GM18870 (cell line): ENCODE measurements at regions not wholly inside any gene's neighbourhood (a gene's known extent, or its start where the extent isn't known, plus 50 kb on each side); places are given as distances from the start of the nearest gene placed in this dataset.
A peak's percentile ranks its signal among the peaks of the same experiment; 100 is the strongest.
"Not testable (repeated sequence)": the region's sequence is repeated elsewhere in the genome, so short reads cannot be mapped to it uniquely, and the experiment has no call there.

ENCODE experiments used
- ATAC-seq: cut with Tn5 transposase; IDR thresholded peaks from one replicate; pipeline ENCODE4 v1.9.1; 2021; ENCODE audit warnings: moderate library complexity; ENCODE audit not compliant: unreplicated experiment

DNA sequence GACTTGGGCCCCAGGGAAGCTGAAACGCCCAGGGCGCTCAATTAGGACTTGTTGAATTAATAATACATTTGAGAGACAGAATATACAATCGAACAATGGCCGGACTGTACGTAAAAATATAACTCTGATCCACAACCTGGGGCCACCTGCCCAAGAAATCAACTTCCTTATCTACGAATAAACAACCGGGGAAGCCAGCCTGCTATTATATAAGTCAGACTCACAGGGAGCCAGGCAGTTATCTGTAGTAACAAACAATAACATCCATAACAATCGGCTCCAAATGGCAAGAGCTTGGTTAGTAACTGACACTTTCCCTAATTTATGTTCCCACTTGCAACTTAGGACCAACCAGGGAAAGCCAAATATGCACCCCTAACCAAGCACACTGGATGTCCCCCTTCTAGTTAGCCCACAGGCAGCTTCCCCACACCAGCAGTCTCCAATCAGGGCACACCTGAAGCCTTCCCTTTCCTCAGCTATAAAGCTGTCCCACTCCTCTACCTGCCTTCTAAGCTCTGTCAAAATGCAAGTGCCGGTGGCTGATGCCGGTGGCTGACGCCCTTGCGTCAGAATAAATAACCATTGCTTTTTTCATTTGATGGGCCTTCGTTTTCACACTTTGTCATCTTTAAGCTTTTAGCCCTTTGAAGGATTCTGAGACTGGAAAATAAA lies 135.2 kb downstream of the FAM72B start:
- not testable (repeated sequence) for ATAC-seq

DNA sequence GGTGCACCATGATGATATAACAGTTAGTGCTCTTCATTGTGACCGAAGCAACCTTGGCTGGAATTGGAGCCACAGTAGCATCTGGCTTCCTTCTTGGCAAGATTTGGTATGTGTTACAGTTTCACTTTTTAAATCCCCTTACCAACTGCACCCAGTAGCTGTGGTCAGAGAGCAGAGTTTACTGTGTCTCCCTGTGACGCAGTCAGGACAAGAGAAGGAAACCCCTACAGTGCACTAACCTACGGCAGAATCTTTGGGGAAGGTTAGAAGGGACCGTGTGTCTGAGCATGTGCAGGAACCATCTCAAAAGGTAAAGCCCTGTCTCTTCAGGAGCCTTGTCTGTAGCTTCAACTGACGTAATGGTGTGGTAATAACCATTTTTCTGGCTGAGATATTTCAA lies 134.0 kb downstream of the FAM72B start:
- not testable (repeated sequence) for ATAC-seq

DNA sequence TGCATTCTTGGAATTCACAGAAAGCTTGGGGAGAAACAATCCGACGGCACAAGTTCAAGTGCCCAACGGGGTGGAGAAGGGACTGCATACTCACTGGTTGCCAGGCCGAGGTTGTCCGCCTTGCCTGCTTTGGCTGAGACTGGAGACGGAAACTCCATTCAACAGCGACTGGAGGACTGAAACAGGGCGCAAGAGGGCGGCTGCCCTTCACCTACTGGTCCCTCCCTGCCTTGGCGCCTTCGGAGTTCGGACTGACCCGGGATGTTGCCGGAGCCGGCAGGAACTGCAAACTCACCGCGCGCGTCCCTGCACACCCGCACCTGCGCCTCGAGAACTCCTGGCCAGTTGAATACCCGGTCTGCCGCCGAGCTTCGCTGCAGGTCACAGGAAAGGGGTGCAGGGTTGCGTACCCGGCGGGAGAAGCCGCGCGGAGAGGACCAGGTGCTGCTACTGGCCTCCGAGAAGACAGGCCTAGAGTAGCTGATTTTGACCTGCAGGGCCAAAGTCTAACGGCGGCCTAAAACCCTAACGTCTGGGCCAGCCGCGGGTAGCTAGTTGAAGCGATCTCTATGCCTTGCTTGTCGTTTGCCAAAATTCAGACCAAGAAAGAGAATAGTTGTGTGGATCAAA lies 132.9 kb downstream of the FAM72B start:
- ATAC-seq, result not testable (repeated sequence)

- not testable (repeated sequence) for ATAC-seq
Observed at GRCh38 chr1:121052081-121052660, 132.0 kb downstream of the FAM72B start.

GRCh38 chr1:121054928-121055327 lies 129.2 kb downstream of the FAM72B start:
- not testable (repeated sequence) for ATAC-seq

DNA sequence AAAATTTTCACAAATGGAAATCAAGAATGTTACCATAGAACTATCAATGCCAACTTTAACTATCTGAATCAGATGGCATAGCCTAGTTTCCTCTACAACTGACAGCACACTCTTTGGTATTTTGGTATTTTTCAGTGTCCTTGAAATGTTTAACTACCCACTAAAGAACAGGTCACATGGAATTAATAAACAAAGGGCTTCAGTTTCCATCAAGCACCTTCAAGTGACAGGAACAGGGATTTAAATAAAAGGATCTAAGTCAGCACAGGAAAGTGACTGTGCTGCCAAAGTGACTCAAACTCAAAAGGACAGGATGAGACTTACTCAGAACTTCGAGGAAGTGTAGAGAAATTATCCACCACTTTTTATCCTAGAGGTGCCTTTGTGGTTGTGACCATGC lies 117.2 kb downstream of the FAM72B start:
- ATAC-seq, result not testable (repeated sequence)

DNA sequence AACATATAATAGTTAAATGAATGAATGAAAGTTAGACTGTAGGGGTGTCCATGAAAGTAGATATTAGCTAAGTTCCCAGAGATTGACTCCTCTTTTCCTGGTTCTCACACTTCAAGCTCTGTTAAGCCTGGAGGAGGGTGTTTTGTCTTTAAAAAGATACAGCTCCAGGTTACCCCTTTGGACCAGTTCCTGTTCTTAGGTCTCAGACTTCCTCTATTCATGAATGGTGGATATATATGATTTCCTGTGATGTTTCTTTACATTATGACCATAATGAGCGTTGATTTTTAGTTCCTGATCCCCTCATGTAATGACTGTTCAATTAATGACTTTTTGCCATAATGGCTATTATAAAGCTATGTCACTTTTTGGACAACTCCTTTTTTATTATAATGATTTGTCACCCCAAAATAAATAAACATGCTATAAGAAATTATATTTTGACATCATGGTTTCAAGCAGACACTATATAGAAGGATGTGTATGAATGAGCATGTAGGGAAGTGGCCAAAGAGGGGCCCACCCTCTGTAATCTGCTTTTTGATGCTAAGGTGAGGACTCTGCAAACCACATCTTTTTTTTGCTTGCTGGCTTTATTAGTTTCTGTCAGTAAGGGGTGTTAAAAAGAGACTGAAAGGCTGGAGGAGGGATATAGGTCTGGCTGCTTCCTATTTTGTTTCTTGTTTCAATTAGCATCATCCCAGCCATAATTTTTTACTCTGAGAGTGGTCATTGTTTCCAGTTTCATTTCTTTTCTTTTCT lies 115.2 kb downstream of the FAM72B start:
- ATAC-seq, result not testable (repeated sequence)

DNA sequence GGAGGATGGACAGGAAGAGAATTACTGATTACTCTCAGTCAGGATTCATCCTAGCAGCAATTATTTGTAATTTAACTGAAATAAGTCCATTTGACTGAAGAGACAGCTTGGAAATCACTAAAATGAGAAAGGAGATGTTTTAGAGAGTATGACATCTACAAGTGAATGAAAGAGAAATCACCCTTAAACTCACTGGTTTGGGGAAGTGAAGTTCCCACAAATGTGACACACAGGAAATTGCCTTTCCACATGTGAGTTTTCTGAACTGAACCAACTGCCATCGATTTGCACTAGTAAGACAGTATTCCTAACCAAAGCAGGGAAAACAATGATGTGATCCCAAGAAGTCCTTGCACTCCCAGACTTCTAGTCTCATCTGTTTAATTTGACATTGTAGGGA lies 110.3 kb downstream of the FAM72B start:
- ATAC-seq, result not testable (repeated sequence)

DNA sequence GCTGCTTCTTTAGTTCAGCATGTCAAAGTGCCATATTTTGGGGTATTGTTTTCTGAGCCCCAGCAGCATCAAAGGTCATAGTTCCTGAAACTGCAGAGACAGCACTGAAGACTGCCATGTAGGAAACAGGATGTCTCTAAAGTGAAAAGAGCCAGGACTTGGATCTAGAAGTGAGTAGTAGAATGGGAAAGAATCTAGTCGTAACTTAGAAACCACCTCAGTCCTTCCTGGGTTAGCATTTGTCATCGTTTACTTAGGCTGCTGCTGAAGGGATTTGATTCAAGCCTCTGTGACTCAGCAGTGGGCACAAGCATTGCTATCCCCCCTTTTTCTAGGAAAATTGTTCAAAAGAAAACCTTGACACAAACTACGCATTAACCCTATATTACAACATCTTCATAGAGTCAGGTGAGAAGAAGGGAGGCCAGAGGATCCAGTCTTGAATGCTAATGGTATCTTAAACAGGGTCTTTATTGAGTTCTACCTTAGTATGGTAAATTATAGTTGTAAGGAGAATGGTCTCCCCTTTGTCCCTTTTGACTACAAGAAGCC lies 108.8 kb downstream of the FAM72B start:
- not testable (repeated sequence) for ATAC-seq

GRCh38 chr1:121076674-121077073 lies 107.5 kb downstream of the FAM72B start:
- ATAC-seq, result peak; percentile 91

DNA sequence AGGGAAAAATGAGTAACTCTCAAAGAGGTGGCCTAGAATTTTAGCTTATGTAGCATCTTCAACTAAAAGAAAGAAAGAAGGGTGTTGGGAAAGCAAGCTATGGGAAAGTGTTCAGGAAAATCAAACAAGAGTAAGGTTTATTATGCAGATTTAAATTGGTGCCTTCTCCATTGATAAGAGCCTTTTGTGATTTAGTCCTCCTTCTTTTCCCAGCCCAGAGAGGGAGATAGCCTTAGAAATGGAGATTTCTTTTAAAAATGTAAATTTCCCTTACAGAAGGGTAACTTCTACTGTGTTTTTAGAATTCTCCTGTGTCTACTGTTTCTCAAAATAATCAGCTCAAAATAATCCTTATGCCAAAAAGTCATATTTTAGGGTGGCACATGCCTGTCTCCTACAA lies 104.5 kb downstream of the FAM72B start:
- ATAC-seq, result not testable (repeated sequence)

GRCh38 chr1:121080197-121080903 lies 103.8 kb downstream of the FAM72B start:
- ATAC-seq, result not testable (repeated sequence)

DNA sequence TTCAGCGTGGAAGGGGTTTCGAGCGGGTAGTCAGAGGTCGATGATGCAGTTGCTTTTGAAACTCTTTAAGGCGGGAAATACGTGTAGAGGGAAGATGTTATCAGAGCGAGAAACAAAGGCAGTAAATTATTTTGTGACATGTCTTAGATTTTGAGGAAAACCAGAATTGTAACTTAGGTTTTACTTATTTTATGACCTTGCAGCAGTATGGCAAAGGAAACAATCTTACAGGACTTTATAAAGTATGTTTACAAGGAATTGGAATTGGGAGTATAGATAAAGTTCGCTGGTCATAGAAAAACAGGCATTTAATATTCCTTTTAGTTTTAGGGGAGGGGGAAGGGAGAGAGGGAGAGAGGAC lies 103.3 kb downstream of the FAM72B start:
- not testable (repeated sequence) for ATAC-seq

- ATAC-seq, result not testable (repeated sequence)
Observed at GRCh38 chr1:121081625-121082199, 102.4 kb downstream of the FAM72B start.

DNA sequence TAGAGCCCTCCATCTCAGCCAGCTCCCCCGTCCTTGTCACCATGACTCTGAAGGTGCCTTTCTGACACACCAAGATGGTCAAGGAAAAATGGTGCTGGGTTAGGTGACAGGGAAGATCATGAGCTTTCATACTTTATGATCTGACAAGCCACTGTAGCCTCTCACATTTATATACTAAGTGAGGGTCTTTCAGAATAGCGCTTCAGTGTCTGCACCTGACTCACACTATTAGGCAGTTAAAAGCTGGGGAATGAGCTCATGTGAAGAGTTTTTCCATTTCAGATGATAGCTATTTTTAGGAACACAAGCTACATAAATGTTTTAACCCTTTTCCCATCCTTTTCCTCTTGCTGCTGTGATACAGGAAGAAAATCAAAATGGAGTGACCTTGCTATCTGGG lies 101.1 kb downstream of the FAM72B start:
- not testable (repeated sequence) for ATAC-seq

DNA sequence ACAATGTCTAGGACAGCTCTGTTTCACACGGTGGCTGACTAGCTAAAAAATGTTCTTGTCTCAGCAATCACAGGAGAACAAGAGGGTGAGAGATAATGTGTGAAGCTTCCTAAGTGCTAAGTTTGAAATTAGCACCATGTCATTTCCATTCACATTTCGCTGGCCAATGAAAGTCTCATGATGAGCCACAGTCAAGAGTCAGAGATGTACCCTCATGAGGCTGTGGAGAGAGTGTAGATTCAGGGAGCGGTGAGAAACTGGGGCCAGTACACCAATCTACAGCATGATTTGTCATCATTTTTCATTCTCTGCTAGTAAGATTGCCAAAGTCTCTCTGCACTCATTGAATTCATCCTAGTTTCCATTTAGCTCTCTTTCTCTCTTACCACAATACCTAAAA lies 97.9 kb downstream of the FAM72B start:
- not testable (repeated sequence) for ATAC-seq

DNA sequence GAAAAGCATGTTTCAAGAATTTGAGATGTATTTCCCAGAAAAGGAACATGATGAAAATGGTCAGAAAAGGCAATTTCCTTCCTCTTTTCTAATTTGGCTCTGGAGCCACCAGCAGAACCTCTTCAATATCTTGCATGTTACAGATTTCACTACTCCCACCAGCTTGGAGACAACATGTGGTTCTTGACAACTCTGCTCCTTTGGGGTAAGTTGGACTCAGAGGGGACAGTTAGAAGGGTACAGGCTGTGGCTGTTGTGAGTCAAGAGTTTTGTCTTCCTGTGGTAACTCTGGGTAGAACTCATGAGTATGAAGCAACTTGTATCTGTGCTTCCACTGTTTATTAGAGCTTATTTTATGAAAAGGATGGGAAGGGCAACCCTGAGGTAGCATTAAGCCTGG lies 96.9 kb downstream of the FAM72B start:
- ATAC-seq, result not testable (repeated sequence)

DNA sequence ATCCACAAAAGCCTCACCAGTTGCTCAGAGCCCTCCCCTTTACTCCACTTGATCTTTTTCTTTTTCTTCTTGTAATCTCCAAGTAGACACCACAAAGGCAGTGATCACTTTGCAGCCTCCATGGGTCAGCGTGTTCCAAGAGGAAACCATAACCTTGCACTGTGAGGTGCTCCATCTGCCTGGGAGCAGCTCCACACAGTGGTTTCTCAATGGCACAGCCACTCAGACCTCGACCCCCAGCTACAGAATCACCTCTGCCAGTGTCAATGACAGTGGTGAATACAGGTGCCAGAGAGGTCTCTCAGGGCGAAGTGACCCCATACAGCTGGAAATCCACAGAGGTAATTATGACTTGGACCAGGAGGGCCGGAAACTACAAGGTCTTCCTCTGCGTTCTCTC lies 95.6 kb downstream of the FAM72B start:
- ATAC-seq, result not testable (repeated sequence)

DNA sequence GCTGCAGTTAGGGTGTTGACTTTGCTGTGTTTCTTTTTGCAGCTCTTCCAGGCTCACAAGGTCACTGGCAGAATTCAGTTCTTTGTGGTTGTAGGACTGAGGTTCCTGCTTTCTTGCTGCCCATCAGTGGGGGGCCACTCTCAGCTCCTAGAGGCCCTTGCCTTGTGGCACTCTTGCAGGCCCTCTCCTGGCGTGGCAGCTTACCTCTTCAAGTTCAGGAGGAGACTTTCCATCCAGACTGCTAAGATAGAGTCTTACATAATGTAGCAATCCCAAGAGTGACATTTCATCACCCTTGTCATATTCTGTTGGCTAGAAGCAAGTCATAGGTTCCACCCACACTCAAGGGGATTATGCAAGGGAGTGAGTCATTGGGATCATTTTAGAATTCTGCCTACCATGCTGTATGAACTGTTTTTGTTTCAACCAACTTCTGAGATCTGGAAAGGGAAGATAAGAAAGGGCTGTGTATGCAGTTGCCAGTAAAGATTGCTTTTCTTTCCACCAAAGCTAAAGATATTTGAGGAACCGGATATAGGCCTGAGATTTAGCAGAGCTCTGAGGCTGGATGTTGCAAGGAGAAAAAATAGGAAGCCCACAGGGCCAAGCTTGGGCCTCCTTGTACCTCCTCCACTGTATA lies 91.7 kb downstream of the FAM72B start:
- not testable (repeated sequence) for ATAC-seq

DNA sequence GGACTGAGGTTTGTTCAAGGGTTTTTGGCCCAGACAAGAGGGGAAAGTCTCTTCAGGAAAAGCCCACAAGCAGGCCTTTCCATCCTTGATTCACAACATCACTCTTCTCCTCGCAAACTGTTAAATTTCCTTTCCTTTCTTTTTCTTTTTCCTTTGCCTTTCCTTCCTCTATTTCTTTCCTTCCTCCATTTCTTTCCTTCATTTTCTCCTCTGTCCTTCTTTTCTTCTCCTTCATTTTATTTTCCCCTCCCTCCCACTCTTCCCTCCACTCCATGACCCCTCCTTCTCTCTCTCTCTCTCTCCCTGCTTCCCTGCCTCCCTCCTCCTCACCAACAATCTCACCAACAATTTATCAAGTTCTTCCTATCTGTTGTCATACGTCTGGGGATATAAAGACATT lies 89.1 kb downstream of the FAM72B start:
- not testable (repeated sequence) for ATAC-seq
